ENCODE measurements at regions not wholly inside any gene's neighbourhood (a gene's known extent, or its start where the extent isn't known, plus 50 kb on each side); places are given as distances from the start of the nearest gene placed in this dataset.

GRCh38 chr15:26134152-26134551, 271.0 kb upstream of the ATP10A start:
- Mint-ChIP-seq H3K27me3 (ENCODE audit: low read depth, unreplicated experiment) (no peaks in the 10 kb centered on the region), H3K4me1 (ENCODE audit: low read depth, unreplicated experiment) (peaks cover 7% of the 10 kb centered on the region)

GRCh38 chr15:26132811-26133210, 269.7 kb upstream of the ATP10A start:
- H3K4me3 ChIP-seq (ENCODE audit: insufficient read depth, low read depth, low read length) = no peak overlapping the region
- H3K9me3 Mint-ChIP-seq (ENCODE audit: unreplicated experiment) = no peaks in the 10 kb centered on the region
- H4K20me1 ChIP-seq (ENCODE audit: insufficient read depth, low read length) = no peaks in the 10 kb centered on the region
- no peaks in the 10 kb centered on the region for H3K27me3 ChIP-seq (ENCODE audit: insufficient read depth, low read length)
- no peaks in the 10 kb centered on the region for H3K9me3 ChIP-seq (ENCODE audit: insufficient read depth, low read depth, low read length)
- H3K27ac Mint-ChIP-seq (ENCODE audit: unreplicated experiment) = no peak overlapping the region
- no peak overlapping the region for H2AFZ ChIP-seq (ENCODE audit: low read depth, low read length)
- H3K4me2 ChIP-seq (ENCODE audit: low read length) = no peak overlapping the region
- DNase-seq (ENCODE audit: low read depth) (no peak), FAIRE-seq (no peak)
- peaks cover 7% of the 10 kb centered on the region for H3K4me1 Mint-ChIP-seq (ENCODE audit: low read depth, unreplicated experiment)
- H3K36me3 Mint-ChIP-seq (ENCODE audit: low read depth, unreplicated experiment) = no peaks in the 10 kb centered on the region
- H3K27ac ChIP-seq (ENCODE audit: low read depth, low read length) = no peak overlapping the region
- no peaks in the 10 kb centered on the region for H3K4me1 ChIP-seq (ENCODE audit: insufficient read depth, low read length)
- H3K27me3 Mint-ChIP-seq (ENCODE audit: low read depth, unreplicated experiment) = no peaks in the 10 kb centered on the region
- no peak overlapping the region for H3K9ac ChIP-seq (ENCODE audit: low read length)
- no peak for TF ChIP-seq CTCF (IDR thresholded peaks at IDR 0.05; ENCODE audit: insufficient read depth, low read depth, low read length)
- TF ChIP-seq EZH2 (IDR thresholded peaks at IDR 0.05; ENCODE audit: insufficient read depth, low read length) = no peak
- H3K4me3 Mint-ChIP-seq (ENCODE audit: unreplicated experiment) = no peak overlapping the region
- no peaks in the 10 kb centered on the region for H3K36me3 ChIP-seq (ENCODE audit: insufficient read depth, low read length)
- no peaks in the 10 kb centered on the region for H3K79me2 ChIP-seq (ENCODE audit: insufficient read depth, low read length)

More at GRCh38 chr15:26134152-26134551, 271.0 kb upstream of the ATP10A start:
- H3K27ac ChIP-seq (ENCODE audit: low read depth, low read length) = no peak overlapping the region
- no peaks in the 10 kb centered on the region for H3K9me3 Mint-ChIP-seq (ENCODE audit: unreplicated experiment)
- no peak overlapping the region for H3K4me2 ChIP-seq (ENCODE audit: low read length)
- no peak overlapping the region for H2AFZ ChIP-seq (ENCODE audit: low read depth, low read length)
- no peak overlapping the region for H3K27ac Mint-ChIP-seq (ENCODE audit: unreplicated experiment)
- no peak overlapping the region for H3K4me3 Mint-ChIP-seq (ENCODE audit: unreplicated experiment)
- TF ChIP-seq EZH2 (IDR thresholded peaks at IDR 0.05; ENCODE audit: insufficient read depth, low read length) = no peak
- TF ChIP-seq CTCF (IDR thresholded peaks at IDR 0.05; ENCODE audit: insufficient read depth, low read depth, low read length) = no peak
- no peaks in the 10 kb centered on the region for H3K79me2 ChIP-seq (ENCODE audit: insufficient read depth, low read length)
- H3K4me1 ChIP-seq (ENCODE audit: insufficient read depth, low read length) = no peaks in the 10 kb centered on the region
- no peak overlapping the region for H3K4me3 ChIP-seq (ENCODE audit: insufficient read depth, low read depth, low read length)
- H3K36me3 ChIP-seq (ENCODE audit: insufficient read depth, low read length) = no peaks in the 10 kb centered on the region
- DNase-seq (ENCODE audit: low read depth) (no peak), FAIRE-seq (no peak)
- H3K9me3 ChIP-seq (ENCODE audit: insufficient read depth, low read depth, low read length) = no peaks in the 10 kb centered on the region
- no peaks in the 10 kb centered on the region for H3K27me3 ChIP-seq (ENCODE audit: insufficient read depth, low read length)
- no peaks in the 10 kb centered on the region for H3K36me3 Mint-ChIP-seq (ENCODE audit: low read depth, unreplicated experiment)
- H4K20me1 ChIP-seq (ENCODE audit: insufficient read depth, low read length) = no peaks in the 10 kb centered on the region
- no peak overlapping the region for H3K9ac ChIP-seq (ENCODE audit: low read length)

GRCh38 chr15:26129852-26130251, 266.7 kb upstream of the ATP10A start:
- Histone ChIP-seq H3K9ac (ENCODE audit: low read length) (no peak overlapping the region), H3K27me3 (ENCODE audit: insufficient read depth, low read length) (no peaks in the 10 kb centered on the region), H3K9me3 (ENCODE audit: insufficient read depth, low read depth, low read length) (no peaks in the 10 kb centered on the region), H2AFZ (ENCODE audit: low read depth, low read length) (no peak overlapping the region), H3K4me2 (ENCODE audit: low read length) (no peak overlapping the region), H3K4me1 (ENCODE audit: insufficient read depth, low read length) (no peaks in the 10 kb centered on the region), H3K79me2 (ENCODE audit: insufficient read depth, low read length) (no peaks in the 10 kb centered on the region), H3K27ac (ENCODE audit: low read depth, low read length) (no peak overlapping the region), H3K36me3 (ENCODE audit: insufficient read depth, low read length) (no peaks in the 10 kb centered on the region), H3K4me3 (ENCODE audit: insufficient read depth, low read depth, low read length) (no peak overlapping the region), H4K20me1 (ENCODE audit: insufficient read depth, low read length) (no peaks in the 10 kb centered on the region)
- H3K4me3 Mint-ChIP-seq (ENCODE audit: unreplicated experiment) = no peak overlapping the region
- H3K36me3 Mint-ChIP-seq (ENCODE audit: low read depth, unreplicated experiment) = no peaks in the 10 kb centered on the region
- no peak overlapping the region for H3K27ac Mint-ChIP-seq (ENCODE audit: unreplicated experiment)
- no peaks in the 10 kb centered on the region for H3K9me3 Mint-ChIP-seq (ENCODE audit: unreplicated experiment)
- TF ChIP-seq CTCF (IDR thresholded peaks at IDR 0.05; ENCODE audit: insufficient read depth, low read depth, low read length) = no peak
- TF ChIP-seq EZH2 (IDR thresholded peaks at IDR 0.05; ENCODE audit: insufficient read depth, low read length) = no peak
- FAIRE-seq = no peak
- peaks cover 7% of the 10 kb centered on the region for H3K4me1 Mint-ChIP-seq (ENCODE audit: low read depth, unreplicated experiment)
- no peak for DNase-seq (ENCODE audit: low read depth)
- peaks cover 3% of the 10 kb centered on the region for H3K27me3 Mint-ChIP-seq (ENCODE audit: low read depth, unreplicated experiment)

Data from astrocyte (in vitro differentiated cells and primary cell).